Cerebellar nuclear complex (tissue), 1 donor: ENCODE measurements at regions not wholly inside any gene's neighbourhood (a gene's known extent, or its start where the extent isn't known, plus 50 kb on each side); places are given as distances from the start of the nearest gene placed in this dataset.

Source experiments
- DNase-seq, 2 experiments: peaks; one replicate each; lab custom pipeline; 2025; lab: John Stamatoyannopoulos, UW

- DNase-seq: peak; percentile 54 to 82
These were observed 71.9 kb upstream of the PPARA start for GRCh38 chr22:46078241-46079092.

GRCh38 chr22:46079093-46079860, 71.0 kb upstream of the PPARA start:
- DNase-seq: no peak

GRCh38 chr22:46079861-46080821, 70.2 kb upstream of the PPARA start:
- no peak for DNase-seq

- DNase-seq: no peak
These were observed 69.1 kb upstream of the PPARA start for GRCh38 chr22:46081036-46081830.

GRCh38 chr22:46081831-46082210, 68.5 kb upstream of the PPARA start:
- no peak for DNase-seq

GRCh38 chr22:46082633-46083032, 67.7 kb upstream of the PPARA start:
- no peak for DNase-seq

- no peak for DNase-seq
These were observed 66.7 kb upstream of the PPARA start for GRCh38 chr22:46083383-46084350.

- DNase-seq: no peak
These were observed 66.0 kb upstream of the PPARA start for GRCh38 chr22:46084376-46084775.

- peak in 1 of 2 experiments; percentile 77 for DNase-seq
These were observed 65.1 kb upstream of the PPARA start for GRCh38 chr22:46084943-46085827.

- no peak for DNase-seq
These were observed 64.3 kb upstream of the PPARA start for GRCh38 chr22:46085828-46086576.

- no peak for DNase-seq
These were observed 63.6 kb upstream of the PPARA start for GRCh38 chr22:46086577-46087335.

GRCh38 chr22:46087336-46087690, 63.0 kb upstream of the PPARA start:
- DNase-seq: no peak

GRCh38 chr22:46087816-46088277, 62.5 kb upstream of the PPARA start:
- DNase-seq: peak in 1 of 2 experiments; percentile 22

- no peak for DNase-seq
These were observed 61.6 kb upstream of the PPARA start for GRCh38 chr22:46088541-46089311.

- DNase-seq: no peak
These were observed 60.8 kb upstream of the PPARA start for GRCh38 chr22:46089426-46090035.

- DNase-seq: no peak
These were observed 60.2 kb upstream of the PPARA start for GRCh38 chr22:46090036-46090591.
